Caco-2 (cell line): ENCODE measurements at regions not wholly inside any gene's neighbourhood (a gene's known extent, or its start where the extent isn't known, plus 50 kb on each side); places are given as distances from the start of the nearest gene placed in this dataset.

ENCODE experiments used
- BruUV-seq: library from RNA; stranded (reverse); fragments of 400-500 nt; replicated peaks from 2 replicates; lab custom pipeline; 2021; lab: Mats Ljungman, UMichigan
- CTCF ChIA-PET: fragments of 300-600 bp; sonication (Branson Sonifier 250); formaldehyde crosslinking; loops from one replicate; lab custom pipeline; 2022; ENCODE audit warnings: antibody characterized with exemption; lab: Charles Lee
- POLR2A ChIA-PET: fragments of 300-600 bp; sonication (Branson Sonifier 250); formaldehyde crosslinking; loops from one replicate; lab custom pipeline; 2022; ENCODE audit warnings: antibody characterized with exemption; lab: Charles Lee
- DNase-seq, 2 experiments: peaks; one replicate each; pipeline versions ENCODE4 v3.0.0 to v3.0.0-alpha.2; 2020 to 2022
- H3K27me3 ChIP-seq: replicated peaks from 2 replicates; pipeline ENCODE4 v1.6.0; 2011; ENCODE audit warnings: low read length; ENCODE audit not compliant: control insufficient read depth, insufficient read depth
- H3K36me3 ChIP-seq: 2 replicates; pipeline ENCODE4 v1.5.1; 2011; ENCODE audit warnings: low read length; ENCODE audit not compliant: control insufficient read depth, insufficient read depth
- H3K4me1 ChIP-seq: fragments of 250-450 bp; sonication (Bioruptor Pico); 2 replicates; pipeline ENCODE4 v1.5.1; 2020; ENCODE audit warnings: mild to moderate bottlenecking
- H3K4me3 ChIP-seq: 2 replicates; pipeline ENCODE4 v1.5.1; 2011; ENCODE audit warnings: low read depth, mild to moderate bottlenecking, control low read depth, low read length
- H3K9me3 ChIP-seq: fragments of 250-450 bp; sonication (Bioruptor Pico); 2 replicates; pipeline ENCODE4 v1.5.1; 2020; ENCODE audit warnings: mild to moderate bottlenecking, moderate library complexity
- H3K27ac Mint-ChIP-seq: one replicate; pipeline ENCODE4 v1.8.0; 2022; ENCODE audit warnings: mixed read lengths; ENCODE audit not compliant: unreplicated experiment
- H3K27me3 Mint-ChIP-seq: one replicate; pipeline ENCODE4 v1.8.0; 2022; ENCODE audit warnings: mixed read lengths; ENCODE audit not compliant: insufficient read depth, unreplicated experiment
- H3K36me3 Mint-ChIP-seq: one replicate; pipeline ENCODE4 v1.8.0; 2022; ENCODE audit warnings: mild to moderate bottlenecking, mixed read lengths; ENCODE audit not compliant: insufficient read depth, unreplicated experiment
- H3K4me1 Mint-ChIP-seq: one replicate; pipeline ENCODE4 v1.8.0; 2022; ENCODE audit warnings: low read depth, mixed read lengths; ENCODE audit not compliant: unreplicated experiment
- H3K4me3 Mint-ChIP-seq: one replicate; pipeline ENCODE4 v1.8.0; 2022; ENCODE audit warnings: mild to moderate bottlenecking, moderate library complexity, mixed read lengths; ENCODE audit not compliant: unreplicated experiment
- H3K9me3 Mint-ChIP-seq: one replicate; pipeline ENCODE4 v1.8.0; 2022; ENCODE audit warnings: mixed read lengths; ENCODE audit not compliant: unreplicated experiment
- CTCF ChIP-seq, 2 experiments: fragments of 200-600 bp in 1 of 2; IDR thresholded peaks; 1 replicate in 1 of 2; 2 replicates in 1 of 2; pipeline versions ENCODE4 v1.5.1 to v1.8.0; 2011 to 2022; ENCODE audit warnings: antibody characterized with exemption in 1 of 2, control low read depth in 1 of 2, inconsistent platforms in 1 of 2, low read depth in 1 of 2, low read length in 1 of 2, mild to moderate bottlenecking in 1 of 2, moderate library complexity in 1 of 2; ENCODE audit not compliant: insufficient read depth in 1 of 2, severe bottlenecking in 1 of 2, unreplicated experiment in 1 of 2
- intact Hi-C: fragments of 100-400 bp; cut with micrococcal nuclease; formaldehyde crosslinking; loops from one replicate; pipeline ENCODE4 v1.10.0; 2022; ENCODE audit not compliant: unreplicated experiment

- peaks cover 14% of the 10 kb centered on the region for H3K4me1 Mint-ChIP-seq
- Histone ChIP-seq H3K9me3 (peaks cover 4% of the 10 kb centered on the region; the same call in 1 of the 2 replicates), H3K4me3 (no peak overlapping the region), H3K27me3 (no peaks in the 10 kb centered on the region; the same call in 1 of the 2 replicates), H3K4me1 (peaks cover 31% of the 10 kb centered on the region), H3K36me3 (no peaks in the 10 kb centered on the region)
- intact Hi-C loops, result no loop called here
- no peak for TF ChIP-seq CTCF (IDR thresholded peaks at IDR 0.05; ENCODE audit: insufficient read depth in 1 of 2, low read depth in 1 of 2, low read length in 1 of 2, severe bottlenecking in 1 of 2, unreplicated experiment in 1 of 2)
- peaks cover under 1% of the 10 kb centered on the region for H3K36me3 Mint-ChIP-seq
- peak overlapping the region; percentile 20 for H3K27ac Mint-ChIP-seq
- CTCF ChIA-PET, result no interaction called here
- H3K4me3 Mint-ChIP-seq, result no peak overlapping the region
- H3K9me3 Mint-ChIP-seq, result peaks cover 24% of the 10 kb centered on the region
- no peak for DNase-seq
- POLR2A ChIA-PET, result no interaction called here
- no TSS peak for BruUV-seq
- H3K27me3 Mint-ChIP-seq, result no peaks in the 10 kb centered on the region
These were observed 127.1 kb downstream of the RIPK4 start for GRCh38 chr21:41639766-41640165.

DNA sequence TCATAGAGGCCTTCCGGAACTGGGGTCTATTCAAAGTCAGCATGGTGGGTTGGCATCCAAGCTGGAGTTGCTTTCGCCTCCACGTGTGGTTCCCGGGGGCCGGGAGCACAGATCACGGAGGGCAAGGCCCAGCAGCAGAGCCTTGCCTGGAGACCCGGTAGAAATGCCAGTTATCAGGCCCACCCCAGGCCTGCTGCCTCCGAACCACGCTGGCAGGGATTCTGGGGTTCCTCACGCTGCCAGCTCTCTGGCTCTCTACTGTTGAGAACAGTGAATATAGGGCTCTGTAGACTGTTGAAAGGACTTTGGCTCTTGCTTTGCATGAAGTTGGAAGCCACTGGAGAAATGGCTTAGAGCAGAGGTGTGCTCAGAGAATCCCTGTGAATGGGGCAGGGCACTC is 127.5 kb downstream of the RIPK4 start:
- H3K4me3 ChIP-seq, result no peak overlapping the region
- H3K36me3 Mint-ChIP-seq, result peaks cover 5% of the 10 kb centered on the region
- no peaks in the 10 kb centered on the region for H3K27me3 Mint-ChIP-seq
- H3K36me3 ChIP-seq, result no peaks in the 10 kb centered on the region
- H3K9me3 Mint-ChIP-seq, result peaks cover 24% of the 10 kb centered on the region
- CTCF ChIA-PET, result no interaction called here
- no peak for TF ChIP-seq CTCF (IDR thresholded peaks at IDR 0.05; ENCODE audit: insufficient read depth in 1 of 2, low read depth in 1 of 2, low read length in 1 of 2, severe bottlenecking in 1 of 2, unreplicated experiment in 1 of 2)
- POLR2A ChIA-PET, result no interaction called here
- H3K27ac Mint-ChIP-seq, result peak overlapping the region; percentile 20
- peaks cover 18% of the 10 kb centered on the region for H3K4me1 Mint-ChIP-seq
- no peak for DNase-seq
- H3K4me3 Mint-ChIP-seq, result no peak overlapping the region
- peaks cover 4% of the 10 kb centered on the region; the same call in 1 of the 2 replicates for H3K9me3 ChIP-seq
- H3K4me1 ChIP-seq, result peaks cover 35% of the 10 kb centered on the region
- no TSS peak for BruUV-seq
- intact Hi-C loops, result no loop called here
- H3K27me3 ChIP-seq, result no peaks in the 10 kb centered on the region; the same call in 1 of the 2 replicates

- peaks cover 34% of the 10 kb centered on the region for H3K9me3 Mint-ChIP-seq
- CTCF ChIA-PET, result no interaction called here
- H3K9me3 ChIP-seq, result peaks cover 4% of the 10 kb centered on the region; the same call in 1 of the 2 replicates
- peaks cover 46% of the 10 kb centered on the region for H3K4me1 ChIP-seq
- peaks cover 29% of the 10 kb centered on the region for H3K4me1 Mint-ChIP-seq
- H3K27me3 Mint-ChIP-seq, result no peaks in the 10 kb centered on the region
- intact Hi-C loops, result no loop called here
- no peaks in the 10 kb centered on the region for H3K36me3 ChIP-seq
- no peak overlapping the region for H3K4me3 ChIP-seq
- no peak overlapping the region for H3K4me3 Mint-ChIP-seq
- TF ChIP-seq CTCF (IDR thresholded peaks at IDR 0.05; ENCODE audit: insufficient read depth in 1 of 2, low read depth in 1 of 2, low read length in 1 of 2, severe bottlenecking in 1 of 2, unreplicated experiment in 1 of 2), result no peak
- POLR2A ChIA-PET, result no interaction called here
- H3K27ac Mint-ChIP-seq, result no peak overlapping the region
- no peaks in the 10 kb centered on the region; the same call in 1 of the 2 replicates for H3K27me3 ChIP-seq
- H3K36me3 Mint-ChIP-seq, result peaks cover 6% of the 10 kb centered on the region
- BruUV-seq, result no TSS peak
- DNase-seq, result no peak
These were observed 128.6 kb downstream of the RIPK4 start for GRCh38 chr21:41638201-41638790.
